Middle frontal gyrus (tissue), 1 donor: ENCODE measurements at regions not wholly inside any gene's neighbourhood (a gene's known extent, or its start where the extent isn't known, plus 50 kb on each side); places are given as distances from the start of the nearest gene placed in this dataset.

Source experiments
- DNase-seq: peaks from one replicate; pipeline ENCODE4 v3.0.0-alpha.2; 2015; ENCODE audit warnings: low spot score; ENCODE audit errors: extremely low spot score

GRCh38 chr4:22336822-22337221, 179.0 kb downstream of the ADGRA3 start:
- no peak for DNase-seq

- DNase-seq, result no peak
These were observed 181.7 kb downstream of the ADGRA3 start for GRCh38 chr4:22334155-22334554.

GRCh38 chr4:22324422-22324821, 191.4 kb downstream of the ADGRA3 start:
- no peak for DNase-seq

- peak; percentile 8 for DNase-seq
These were observed 192.2 kb downstream of the ADGRA3 start for GRCh38 chr4:22323691-22324090.

GRCh38 chr4:22322996-22323395, 192.9 kb downstream of the ADGRA3 start:
- no peak for DNase-seq

- no peak for DNase-seq
These were observed 200.2 kb downstream of the ADGRA3 start for GRCh38 chr4:22315628-22316027.

GRCh38 chr4:22313976-22314375, 201.9 kb downstream of the ADGRA3 start:
- DNase-seq, result no peak

- DNase-seq, result no peak
These were observed 203.8 kb downstream of the ADGRA3 start for GRCh38 chr4:22312113-22312512.

- DNase-seq, result peak; percentile 36
These were observed 214.6 kb downstream of the ADGRA3 start for GRCh38 chr4:22301253-22301652.

- no peak for DNase-seq
These were observed 216.2 kb downstream of the ADGRA3 start for GRCh38 chr4:22299678-22300077.

- no peak for DNase-seq
These were observed 228.2 kb downstream of the ADGRA3 start for GRCh38 chr4:22287631-22288030.

- DNase-seq, result no peak
These were observed 247.4 kb downstream of the ADGRA3 start for GRCh38 chr4:22268350-22269025.

GRCh38 chr4:22264261-22264660, 251.6 kb downstream of the ADGRA3 start:
- DNase-seq, result no peak

GRCh38 chr4:22253431-22253830, 262.4 kb downstream of the ADGRA3 start:
- no peak for DNase-seq

- DNase-seq, result no peak
These were observed 269.0 kb downstream of the ADGRA3 start for GRCh38 chr4:22246847-22247246.

GRCh38 chr4:22245294-22245693, 270.6 kb downstream of the ADGRA3 start:
- no peak for DNase-seq

GRCh38 chr4:22241415-22241814, 274.5 kb downstream of the ADGRA3 start:
- no peak for DNase-seq

GRCh38 chr4:22240814-22241213, 275.1 kb downstream of the ADGRA3 start:
- DNase-seq, result no peak

- no peak for DNase-seq
These were observed 277.1 kb downstream of the ADGRA3 start for GRCh38 chr4:22238742-22239141.

GRCh38 chr4:22237846-22238494, 277.9 kb downstream of the ADGRA3 start:
- no peak for DNase-seq

- DNase-seq, result no peak
These were observed 278.6 kb downstream of the ADGRA3 start for GRCh38 chr4:22237155-22237751.

GRCh38 chr4:22235698-22236097, 280.2 kb downstream of the ADGRA3 start:
- DNase-seq, result no peak

GRCh38 chr4:22233230-22233629, 282.6 kb downstream of the ADGRA3 start:
- no peak for DNase-seq
